Prostate gland (tissue), 2 donors: ENCODE measurements at regions not wholly inside any gene's neighbourhood (a gene's known extent, or its start where the extent isn't known, plus 50 kb on each side); places are given as distances from the start of the nearest gene placed in this dataset.

Experiments used
- DNase-seq: peaks from one replicate; pipeline ENCODE4 v3.0.0-alpha.2; 2019; ENCODE audit warnings: low spot score
- H3K27ac ChIP-seq, 2 donors: fragments of 200-600 bp; sonication (generic); 2 replicates each; pipeline ENCODE4 v1.5.1; 2017 to 2019
- H3K27me3 ChIP-seq: fragments of 200-600 bp; sonication (generic); replicated peaks from 2 replicates; pipeline ENCODE4 v1.5.1; 2019; ENCODE audit not compliant: insufficient read depth
- H3K36me3 ChIP-seq, 2 donors: fragments of 200-600 bp; sonication (generic); 1 replicate in 1 of 2; 2 replicates in 1 of 2; pipeline versions ENCODE4 v1.5.1 to v1.8.1; 2017 to 2019
- H3K4me1 ChIP-seq: fragments of 200-600 bp; sonication (generic); replicated peaks from 2 replicates; pipeline ENCODE4 v1.5.1; 2019
- H3K4me3 ChIP-seq, 2 donors: fragments of 200-600 bp; sonication (generic); 2 replicates each; pipeline ENCODE4 v1.5.1; 2017 to 2019
- H3K9me3 ChIP-seq: fragments of 200-600 bp; sonication (generic); 2 replicates; pipeline ENCODE4 v1.5.1; 2017
- CTCF ChIP-seq, 4 experiments: fragments of 200-600 bp in 2 of 4; fragments of 450-650 bp in 2 of 4; sonication (generic) in 2 of 4; IDR thresholded peaks; 1 replicate in 3 of 4; 2 replicates in 1 of 4; pipeline ENCODE4 v1.5.1; 2016 to 2019; ENCODE audit warnings: antibody characterized with exemption in 4 of 4, mild to moderate bottlenecking in 2 of 4, moderate library complexity in 2 of 4
- POLR2A ChIP-seq: fragments of 450-650 bp; IDR thresholded peaks from one replicate; pipeline ENCODE4 v1.6.1; 2016; ENCODE audit warnings: antibody characterized with exemption, mild to moderate bottlenecking
- POLR2AphosphoS5 ChIP-seq: sonication (generic); formaldehyde crosslinking; IDR thresholded peaks from one replicate; pipeline ENCODE4 v1.6.1; 2017; ENCODE audit warnings: antibody characterized with exemption
- WGBS: methylation state at CpG from one replicate; pipeline ENCODE4 v1.1.5; 2018; 5-methylcytosine and 5-hydroxymethylcytosine counted together
- intact Hi-C: fragments of 100-400 bp; cut with DNase I; formaldehyde crosslinking; loops from one replicate; pipeline ENCODE4 v1.14.2; 2022

GRCh38 chr1:24990779-24991641 lies 60.9 kb upstream of the RUNX3 start:
- no peak overlapping the region for H3K27ac ChIP-seq
- H3K27me3 ChIP-seq = no peaks in the 10 kb centered on the region
- DNase-seq = no peak
- H3K36me3 ChIP-seq = no peaks in the 10 kb centered on the region
- no peak for TF ChIP-seq POLR2AphosphoS5
- no peak overlapping the region for H3K4me3 ChIP-seq
- intact Hi-C loops = no loop called here
- 74% methylated on average over 9 of the region's 9 CpGs for WGBS
- no peaks in the 10 kb centered on the region for H3K4me1 ChIP-seq
- no peaks in the 10 kb centered on the region for H3K9me3 ChIP-seq

- Histone ChIP-seq H3K4me1 (no peaks in the 10 kb centered on the region), H3K27ac (no peak overlapping the region), H3K27me3 (no peaks in the 10 kb centered on the region), H3K9me3 (no peaks in the 10 kb centered on the region), H3K36me3 (no peaks in the 10 kb centered on the region), H3K4me3 (no peak overlapping the region)
- intact Hi-C loops = no loop called here
- no peak for DNase-seq
- TF ChIP-seq POLR2AphosphoS5 (no peak), CTCF (IDR thresholded peaks at IDR 0.05) (no peak), POLR2A (no peak)
- WGBS = 82% methylated on average over 13 of the region's 13 CpGs
Measured at GRCh38 chr1:24990136-24990535, 60.1 kb upstream of the RUNX3 start.

GRCh38 chr1:24989082-24989481 lies 59.0 kb upstream of the RUNX3 start:
- H3K36me3 ChIP-seq = no peaks in the 10 kb centered on the region
- TF ChIP-seq POLR2A (no peak), CTCF (IDR thresholded peaks at IDR 0.05) (no peak), POLR2AphosphoS5 (no peak)
- H3K27ac ChIP-seq = no peak overlapping the region
- DNase-seq = no peak
- no peaks in the 10 kb centered on the region for H3K4me1 ChIP-seq
- intact Hi-C loops = no loop called here
- no peaks in the 10 kb centered on the region for H3K27me3 ChIP-seq
- no peaks in the 10 kb centered on the region for H3K9me3 ChIP-seq
- no peak overlapping the region for H3K4me3 ChIP-seq
- 78% methylated on average over 2 of the region's 2 CpGs for WGBS

GRCh38 chr1:24988558-24988912 lies 58.5 kb upstream of the RUNX3 start:
- no peak overlapping the region for H3K4me3 ChIP-seq
- H3K36me3 ChIP-seq = no peaks in the 10 kb centered on the region
- H3K27ac ChIP-seq = no peak overlapping the region
- 84% methylated on average over 6 of the region's 6 CpGs for WGBS
- DNase-seq = no peak
- H3K9me3 ChIP-seq = no peaks in the 10 kb centered on the region
- no peak for TF ChIP-seq POLR2AphosphoS5
- no peak for TF ChIP-seq CTCF (IDR thresholded peaks at IDR 0.05)
- no peak for TF ChIP-seq POLR2A
- no peaks in the 10 kb centered on the region for H3K27me3 ChIP-seq
- no peaks in the 10 kb centered on the region for H3K4me1 ChIP-seq
- intact Hi-C loops = no loop called here

- Histone ChIP-seq H3K4me3 (no peak overlapping the region), H3K4me1 (no peaks in the 10 kb centered on the region), H3K27me3 (no peaks in the 10 kb centered on the region), H3K27ac (no peak overlapping the region), H3K36me3 (no peaks in the 10 kb centered on the region), H3K9me3 (no peaks in the 10 kb centered on the region)
- intact Hi-C loops = no loop called here
- WGBS = 87% methylated on average over 5 of the region's 5 CpGs
- TF ChIP-seq CTCF (IDR thresholded peaks at IDR 0.05) = no peak
- TF ChIP-seq POLR2A = no peak
- no peak for TF ChIP-seq POLR2AphosphoS5
- DNase-seq = no peak
Measured at GRCh38 chr1:24987875-24988557, 57.9 kb upstream of the RUNX3 start.
